ENCODE measurements at regions not wholly inside any gene's neighbourhood (a gene's known extent, or its start where the extent isn't known, plus 50 kb on each side); places are given as distances from the start of the nearest gene placed in this dataset.

- no peak overlapping the region for H3K4me3 ChIP-seq (ENCODE audit: low read length in 2 of 2)
Measured at GRCh38 chr18:43635397-43635796, 358.1 kb upstream of the SYT4 start.

GRCh38 chr18:43642727-43643330, 365.5 kb upstream of the SYT4 start:
- no peak for DNase-seq
- ChIA-PET CTCF (ENCODE audit: partially characterized antibody) (no interaction called here), POLR2A (ENCODE audit: partially characterized antibody) (no interaction called here)
- intact Hi-C loops (cut with micrococcal nuclease): no loop called here
- Mint-ChIP-seq H3K9me3 (peaks cover 0 to 10% (median 1%) of the 10 kb centered on the region in 8 donors), H3K4me3 (no peak overlapping the region), H3K4me1 (no peaks in the 10 kb centered on the region), H3K27me3 (no peaks in the 10 kb centered on the region), H3K36me3 (no peaks in the 10 kb centered on the region), H3K27ac (no peak overlapping the region)
- no peaks in the 10 kb centered on the region for H3K27me3 ChIP-seq (ENCODE audit: insufficient read depth, low read length)
- H3K9me3 ChIP-seq (ENCODE audit: control insufficient read depth in 1 of 2, low read length in 2 of 2): no peaks in the 10 kb centered on the region
- no peaks in the 10 kb centered on the region for H3K4me1 ChIP-seq (ENCODE audit: insufficient read depth, low read length)
- H3K27ac ChIP-seq (ENCODE audit: low read depth, low read length): no peak overlapping the region
- H3K36me3 ChIP-seq (ENCODE audit: insufficient read depth, low read length): no peaks in the 10 kb centered on the region
- H3K4me3 ChIP-seq (ENCODE audit: low read length in 2 of 2): no peak overlapping the region

More at GRCh38 chr18:43635397-43635796, 358.1 kb upstream of the SYT4 start:
- intact Hi-C loops (cut with micrococcal nuclease): no loop called here
- no peaks in the 10 kb centered on the region for H3K27me3 ChIP-seq (ENCODE audit: insufficient read depth, low read length)
- no peak overlapping the region for H3K27ac ChIP-seq (ENCODE audit: low read depth, low read length)
- ChIA-PET POLR2A (ENCODE audit: partially characterized antibody) (no interaction called here), CTCF (ENCODE audit: partially characterized antibody) (no interaction called here)
- H3K36me3 ChIP-seq (ENCODE audit: insufficient read depth, low read length): no peaks in the 10 kb centered on the region
- Mint-ChIP-seq H3K27me3 (no peaks in the 10 kb centered on the region), H3K9me3 (peaks cover 0 to 9% (median 4%) of the 10 kb centered on the region in 8 donors), H3K27ac (no peak overlapping the region), H3K4me3 (no peak overlapping the region), H3K4me1 (no peaks in the 10 kb centered on the region), H3K36me3 (no peaks in the 10 kb centered on the region)
- no peaks in the 10 kb centered on the region for H3K9me3 ChIP-seq (ENCODE audit: control insufficient read depth in 1 of 2, low read length in 2 of 2)
- no peaks in the 10 kb centered on the region for H3K4me1 ChIP-seq (ENCODE audit: insufficient read depth, low read length)
- DNase-seq: no peak

- no peak for DNase-seq
- Histone ChIP-seq H3K4me3 (ENCODE audit: low read length in 2 of 2) (no peak overlapping the region), H3K4me1 (ENCODE audit: insufficient read depth, low read length) (no peaks in the 10 kb centered on the region), H3K27ac (ENCODE audit: low read depth, low read length) (no peak overlapping the region), H3K9me3 (ENCODE audit: control insufficient read depth in 1 of 2, low read length in 2 of 2) (no peaks in the 10 kb centered on the region), H3K36me3 (ENCODE audit: insufficient read depth, low read length) (no peaks in the 10 kb centered on the region), H3K27me3 (ENCODE audit: insufficient read depth, low read length) (no peaks in the 10 kb centered on the region)
- no peaks in the 10 kb centered on the region for H3K4me1 Mint-ChIP-seq
- H3K36me3 Mint-ChIP-seq: no peaks in the 10 kb centered on the region
- no peak overlapping the region for H3K4me3 Mint-ChIP-seq
- no peaks in the 10 kb centered on the region for H3K27me3 Mint-ChIP-seq
- ChIA-PET POLR2A (ENCODE audit: partially characterized antibody) (no interaction called here), CTCF (ENCODE audit: partially characterized antibody) (no interaction called here)
- H3K27ac Mint-ChIP-seq: no peak overlapping the region
- peaks cover 0 to 9% (median 2%) of the 10 kb centered on the region in 8 donors for H3K9me3 Mint-ChIP-seq
- intact Hi-C loops (cut with micrococcal nuclease): no loop called here
Measured at GRCh38 chr18:43648002-43648401, 370.7 kb upstream of the SYT4 start.

- no peak overlapping the region for H3K4me3 ChIP-seq (ENCODE audit: low read length in 2 of 2)
- DNase-seq: no peak
- H3K36me3 ChIP-seq (ENCODE audit: insufficient read depth, low read length): no peaks in the 10 kb centered on the region
- H3K27me3 ChIP-seq (ENCODE audit: insufficient read depth, low read length): no peaks in the 10 kb centered on the region
- CTCF ChIA-PET (ENCODE audit: partially characterized antibody): no interaction called here
- H3K36me3 Mint-ChIP-seq: no peaks in the 10 kb centered on the region
- no peaks in the 10 kb centered on the region for H3K4me1 ChIP-seq (ENCODE audit: insufficient read depth, low read length)
- no peak overlapping the region for H3K27ac ChIP-seq (ENCODE audit: low read depth, low read length)
- H3K9me3 ChIP-seq (ENCODE audit: control insufficient read depth in 1 of 2, low read length in 2 of 2): no peaks in the 10 kb centered on the region
- no peaks in the 10 kb centered on the region for H3K4me1 Mint-ChIP-seq
- no peak overlapping the region for H3K27ac Mint-ChIP-seq
- H3K27me3 Mint-ChIP-seq: no peaks in the 10 kb centered on the region
- H3K4me3 Mint-ChIP-seq: no peak overlapping the region
- POLR2A ChIA-PET (ENCODE audit: partially characterized antibody): no interaction called here
- intact Hi-C loops (cut with micrococcal nuclease): no loop called here
- H3K9me3 Mint-ChIP-seq: peaks cover 2 to 12% (median 6%) of the 10 kb centered on the region in 8 donors
Measured at GRCh38 chr18:43649649-43650357, 372.5 kb upstream of the SYT4 start.

GRCh38 chr18:43650426-43650825, 373.1 kb upstream of the SYT4 start:
- ChIA-PET CTCF (ENCODE audit: partially characterized antibody) (no interaction called here), POLR2A (ENCODE audit: partially characterized antibody) (no interaction called here)
- Histone ChIP-seq H3K9me3 (ENCODE audit: control insufficient read depth in 1 of 2, low read length in 2 of 2) (no peaks in the 10 kb centered on the region), H3K27ac (ENCODE audit: low read depth, low read length) (no peak overlapping the region), H3K4me1 (ENCODE audit: insufficient read depth, low read length) (no peaks in the 10 kb centered on the region), H3K36me3 (ENCODE audit: insufficient read depth, low read length) (no peaks in the 10 kb centered on the region), H3K4me3 (ENCODE audit: low read length in 2 of 2) (no peak overlapping the region), H3K27me3 (ENCODE audit: insufficient read depth, low read length) (no peaks in the 10 kb centered on the region)
- intact Hi-C loops (cut with micrococcal nuclease): no loop called here
- H3K27ac Mint-ChIP-seq: no peak overlapping the region
- H3K9me3 Mint-ChIP-seq: peaks cover 2 to 12% (median 7%) of the 10 kb centered on the region in 8 donors
- no peaks in the 10 kb centered on the region for H3K36me3 Mint-ChIP-seq
- H3K27me3 Mint-ChIP-seq: no peaks in the 10 kb centered on the region
- H3K4me1 Mint-ChIP-seq: no peaks in the 10 kb centered on the region
- DNase-seq: no peak
- no peak overlapping the region for H3K4me3 Mint-ChIP-seq

GRCh38 chr18:43651057-43651456, 373.8 kb upstream of the SYT4 start:
- no peak overlapping the region for H3K27ac Mint-ChIP-seq
- H3K27me3 Mint-ChIP-seq: no peaks in the 10 kb centered on the region
- Histone ChIP-seq H3K4me3 (ENCODE audit: low read length in 2 of 2) (no peak overlapping the region), H3K9me3 (ENCODE audit: control insufficient read depth in 1 of 2, low read length in 2 of 2) (no peaks in the 10 kb centered on the region), H3K27ac (ENCODE audit: low read depth, low read length) (no peak overlapping the region), H3K36me3 (ENCODE audit: insufficient read depth, low read length) (no peaks in the 10 kb centered on the region), H3K27me3 (ENCODE audit: insufficient read depth, low read length) (no peaks in the 10 kb centered on the region), H3K4me1 (ENCODE audit: insufficient read depth, low read length) (no peaks in the 10 kb centered on the region)
- H3K4me1 Mint-ChIP-seq: no peaks in the 10 kb centered on the region
- intact Hi-C loops (cut with micrococcal nuclease): no loop called here
- POLR2A ChIA-PET (ENCODE audit: partially characterized antibody): no interaction called here
- no peak for DNase-seq
- peaks cover 2 to 18% (median 7%) of the 10 kb centered on the region in 8 donors for H3K9me3 Mint-ChIP-seq
- H3K36me3 Mint-ChIP-seq: no peaks in the 10 kb centered on the region
- no peak overlapping the region for H3K4me3 Mint-ChIP-seq
- CTCF ChIA-PET (ENCODE audit: partially characterized antibody): no interaction called here

GRCh38 chr18:43656547-43656946, 379.3 kb upstream of the SYT4 start:
- Mint-ChIP-seq H3K4me3 (no peak overlapping the region), H3K27me3 (no peaks in the 10 kb centered on the region), H3K4me1 (no peaks in the 10 kb centered on the region), H3K27ac (no peak overlapping the region), H3K36me3 (no peaks in the 10 kb centered on the region), H3K9me3 (peaks cover 0 to 23% (median 7%) of the 10 kb centered on the region in 8 donors)
- no peaks in the 10 kb centered on the region for H3K27me3 ChIP-seq (ENCODE audit: insufficient read depth, low read length)
- no peaks in the 10 kb centered on the region for H3K4me1 ChIP-seq (ENCODE audit: insufficient read depth, low read length)
- no peak overlapping the region for H3K27ac ChIP-seq (ENCODE audit: low read depth, low read length)
- no peak for DNase-seq
- no peaks in the 10 kb centered on the region for H3K36me3 ChIP-seq (ENCODE audit: insufficient read depth, low read length)
- no peak overlapping the region for H3K4me3 ChIP-seq (ENCODE audit: low read length in 2 of 2)
- CTCF ChIA-PET (ENCODE audit: partially characterized antibody): no interaction called here
- POLR2A ChIA-PET (ENCODE audit: partially characterized antibody): no interaction called here
- intact Hi-C loops (cut with micrococcal nuclease): no loop called here
- H3K9me3 ChIP-seq (ENCODE audit: control insufficient read depth in 1 of 2, low read length in 2 of 2): no peaks in the 10 kb centered on the region

Data from CD4-positive, alpha-beta memory T cell (primary cell).